ENCODE measurements at regions not wholly inside any gene's neighbourhood (a gene's known extent, or its start where the extent isn't known, plus 50 kb on each side); places are given as distances from the start of the nearest gene placed in this dataset.

DNA sequence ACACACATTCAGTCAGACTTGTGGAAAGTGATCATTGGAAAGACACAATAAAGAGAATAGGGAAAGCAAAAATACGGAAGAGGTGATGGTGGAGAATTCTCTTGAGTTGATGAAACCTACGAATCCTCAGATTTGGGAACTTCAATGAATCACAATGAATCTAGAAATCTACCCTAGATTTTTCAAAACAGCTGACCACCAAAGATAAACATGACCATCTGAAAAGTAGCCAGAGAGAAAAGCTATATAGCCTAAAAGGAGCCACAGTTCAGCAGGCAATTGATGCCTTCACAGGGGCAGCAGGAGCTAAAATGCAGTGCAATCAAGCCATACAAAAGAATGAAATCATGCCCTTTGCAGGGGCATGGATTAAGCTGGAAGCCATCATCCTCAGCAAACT, 170.6 kb upstream of the RUNX1 start:
- Mint-ChIP-seq H3K36me3 (ENCODE audit: low read depth) (no peaks in the 10 kb centered on the region), H3K27me3 (no peaks in the 10 kb centered on the region), H3K27ac (no peak overlapping the region), H3K9me3 (no peaks in the 10 kb centered on the region), H3K4me1 (peaks cover 22% of the 10 kb centered on the region), H3K4me3 (no peak overlapping the region)
- no peak for DNase-seq
- intact Hi-C loops (cut with micrococcal nuclease) = no loop called here
- ATAC-seq (ENCODE audit: low read depth) = no peak
- ChIA-PET POLR2A (no interaction called here), CTCF (no interaction called here)
- TF ChIP-seq, protein P1, sequence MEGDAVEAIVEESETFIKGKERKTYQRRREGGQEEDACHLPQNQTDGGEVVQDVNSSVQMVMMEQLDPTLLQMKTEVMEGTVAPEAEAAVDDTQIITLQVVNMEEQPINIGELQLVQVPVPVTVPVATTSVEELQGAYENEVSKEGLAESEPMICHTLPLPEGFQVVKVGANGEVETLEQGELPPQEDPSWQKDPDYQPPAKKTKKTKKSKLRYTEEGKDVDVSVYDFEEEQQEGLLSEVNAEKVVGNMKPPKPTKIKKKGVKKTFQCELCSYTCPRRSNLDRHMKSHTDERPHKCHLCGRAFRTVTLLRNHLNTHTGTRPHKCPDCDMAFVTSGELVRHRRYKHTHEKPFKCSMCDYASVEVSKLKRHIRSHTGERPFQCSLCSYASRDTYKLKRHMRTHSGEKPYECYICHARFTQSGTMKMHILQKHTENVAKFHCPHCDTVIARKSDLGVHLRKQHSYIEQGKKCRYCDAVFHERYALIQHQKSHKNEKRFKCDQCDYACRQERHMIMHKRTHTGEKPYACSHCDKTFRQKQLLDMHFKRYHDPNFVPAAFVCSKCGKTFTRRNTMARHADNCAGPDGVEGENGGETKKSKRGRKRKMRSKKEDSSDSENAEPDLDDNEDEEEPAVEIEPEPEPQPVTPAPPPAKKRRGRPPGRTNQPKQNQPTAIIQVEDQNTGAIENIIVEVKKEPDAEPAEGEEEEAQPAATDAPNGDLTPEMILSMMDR (IDR thresholded peaks at IDR 0.05) = no peak

DNA sequence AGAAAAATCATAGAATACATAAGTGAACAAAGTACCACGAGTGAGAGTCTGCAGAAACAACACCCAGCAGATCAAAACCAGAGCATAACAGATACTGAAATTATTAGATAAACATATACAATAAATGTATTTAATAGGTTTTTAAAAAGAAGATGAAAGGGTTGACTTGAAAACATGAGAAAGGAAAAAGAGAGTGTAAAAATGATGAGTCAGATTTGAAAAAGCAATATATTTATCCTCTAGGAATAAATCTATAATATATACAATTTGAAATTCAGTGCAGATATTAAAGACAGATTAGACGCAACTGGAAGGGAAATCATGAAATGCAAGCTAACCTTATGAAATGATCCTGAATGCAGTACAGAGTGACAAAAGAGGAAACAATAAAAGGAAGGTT, 170.2 kb upstream of the RUNX1 start:
- Mint-ChIP-seq H3K4me3 (no peak overlapping the region), H3K4me1 (peaks cover 22% of the 10 kb centered on the region), H3K36me3 (ENCODE audit: low read depth) (no peaks in the 10 kb centered on the region), H3K9me3 (no peaks in the 10 kb centered on the region), H3K27me3 (no peaks in the 10 kb centered on the region), H3K27ac (no peak overlapping the region)
- no peak for ATAC-seq (ENCODE audit: low read depth)
- CTCF ChIA-PET = no interaction called here
- POLR2A ChIA-PET = no interaction called here
- DNase-seq = no peak
- TF ChIP-seq, protein P1 (IDR thresholded peaks at IDR 0.05) = no peak
- intact Hi-C loops (cut with micrococcal nuclease) = no loop called here

DNA sequence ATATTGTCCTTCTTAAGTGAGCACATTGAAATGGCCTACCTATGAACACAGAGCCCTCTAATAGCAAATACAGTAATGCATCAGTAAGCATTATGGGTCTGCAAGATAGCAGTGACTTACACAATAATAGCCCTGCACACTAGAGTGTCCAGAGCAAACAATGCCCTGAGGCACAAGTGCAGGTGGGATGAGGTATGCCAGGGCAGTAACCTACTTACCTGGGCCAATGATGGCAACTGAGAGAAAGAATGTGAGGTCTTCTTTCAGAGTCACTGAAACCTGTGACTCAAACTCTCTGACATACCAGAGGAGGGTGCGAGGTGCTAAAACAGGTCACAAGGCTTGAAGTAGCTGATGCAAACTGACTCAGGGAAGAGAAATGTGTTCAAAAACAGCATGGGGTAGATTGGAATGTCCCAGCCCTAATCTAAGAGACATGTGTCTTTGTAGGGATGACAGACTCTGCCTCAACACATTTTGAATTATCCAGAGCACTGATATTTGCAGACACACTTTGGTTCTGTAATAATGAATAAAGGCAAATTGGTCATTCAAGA, 168.5 kb upstream of the RUNX1 start:
- intact Hi-C loops (cut with micrococcal nuclease) = no loop called here
- ChIA-PET POLR2A (interaction anchor here (0.5 kb wide), 1 partner anchor 12 kb away, joined by 5 read pairs; no protein-coding TSS in a partner anchor), CTCF (no interaction called here)
- Mint-ChIP-seq H3K27me3 (no peaks in the 10 kb centered on the region), H3K27ac (no peak overlapping the region), H3K4me3 (no peak overlapping the region), H3K36me3 (ENCODE audit: low read depth) (no peaks in the 10 kb centered on the region), H3K9me3 (no peaks in the 10 kb centered on the region), H3K4me1 (peaks cover 10% of the 10 kb centered on the region)
- DNase-seq (no peak), ATAC-seq (ENCODE audit: low read depth) (no peak)
- TF ChIP-seq, protein P1 (IDR thresholded peaks at IDR 0.05) = no peak

DNA sequence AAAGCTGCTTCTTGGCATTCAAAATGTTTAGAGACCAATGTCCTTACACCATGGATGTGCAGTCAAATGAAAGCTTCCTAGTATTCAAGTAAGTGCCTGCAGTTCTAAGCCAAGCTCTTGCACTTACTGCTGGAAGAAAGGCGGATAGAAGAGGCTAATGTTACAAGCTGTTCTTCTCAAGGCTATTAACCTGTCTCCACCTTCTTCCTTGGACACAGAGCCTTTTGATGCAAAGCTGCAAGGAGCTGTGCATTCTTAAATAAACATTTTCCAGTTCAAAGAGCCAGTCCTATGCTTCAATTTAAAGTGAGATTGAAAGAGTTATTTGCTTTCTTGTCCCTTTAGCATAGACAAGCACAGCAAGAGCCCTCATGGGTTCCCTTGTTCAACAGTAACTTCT, 167.9 kb upstream of the RUNX1 start:
- CTCF ChIA-PET = no interaction called here
- no peaks in the 10 kb centered on the region for H3K36me3 Mint-ChIP-seq (ENCODE audit: low read depth)
- TF ChIP-seq, protein P1 (IDR thresholded peaks at IDR 0.05) = no peak
- H3K9me3 Mint-ChIP-seq = no peaks in the 10 kb centered on the region
- DNase-seq = no peak
- peaks cover 5% of the 10 kb centered on the region for H3K4me1 Mint-ChIP-seq
- ATAC-seq (ENCODE audit: low read depth) = no peak
- no peak overlapping the region for H3K27ac Mint-ChIP-seq
- no peak overlapping the region for H3K4me3 Mint-ChIP-seq
- intact Hi-C loops (cut with micrococcal nuclease) = no loop called here
- H3K27me3 Mint-ChIP-seq = no peaks in the 10 kb centered on the region
- POLR2A ChIA-PET = interaction anchor here (0.5 kb wide), 1 partner anchor 11 kb away, joined by 5 read pairs; no protein-coding TSS in a partner anchor

- TF ChIP-seq, protein P1 (IDR thresholded peaks at IDR 0.05) = no peak
- H3K9me3 Mint-ChIP-seq = no peaks in the 10 kb centered on the region
- H3K27ac Mint-ChIP-seq = no peak overlapping the region
- ChIA-PET CTCF (no interaction called here), POLR2A (no interaction called here)
- H3K36me3 Mint-ChIP-seq (ENCODE audit: low read depth) = no peaks in the 10 kb centered on the region
- H3K4me3 Mint-ChIP-seq = no peak overlapping the region
- DNase-seq (no peak), ATAC-seq (ENCODE audit: low read depth) (no peak)
- H3K4me1 Mint-ChIP-seq = peaks cover 2% of the 10 kb centered on the region
- no peaks in the 10 kb centered on the region for H3K27me3 Mint-ChIP-seq
- intact Hi-C loops (cut with micrococcal nuclease) = no loop called here
These were observed 166.8 kb upstream of the RUNX1 start for GRCh38 chr21:35215870-35216269.

Data from activated B cell treated with CpG ODN at 0.5 μM for 24 hours (primary cell).